ENCODE measurements at regions not wholly inside any gene's neighbourhood (a gene's known extent, or its start where the extent isn't known, plus 50 kb on each side); places are given as distances from the start of the nearest gene placed in this dataset.
A peak's percentile ranks its signal among the peaks of the same experiment; 100 is the strongest.
"Not testable (repeated sequence)": the region's sequence is repeated elsewhere in the genome, so short reads cannot be mapped to it uniquely, and the experiment has no call there.

- H3K36me3 ChIP-seq = no peaks in the 10 kb centered on the region
- TF ChIP-seq, protein P1, sequence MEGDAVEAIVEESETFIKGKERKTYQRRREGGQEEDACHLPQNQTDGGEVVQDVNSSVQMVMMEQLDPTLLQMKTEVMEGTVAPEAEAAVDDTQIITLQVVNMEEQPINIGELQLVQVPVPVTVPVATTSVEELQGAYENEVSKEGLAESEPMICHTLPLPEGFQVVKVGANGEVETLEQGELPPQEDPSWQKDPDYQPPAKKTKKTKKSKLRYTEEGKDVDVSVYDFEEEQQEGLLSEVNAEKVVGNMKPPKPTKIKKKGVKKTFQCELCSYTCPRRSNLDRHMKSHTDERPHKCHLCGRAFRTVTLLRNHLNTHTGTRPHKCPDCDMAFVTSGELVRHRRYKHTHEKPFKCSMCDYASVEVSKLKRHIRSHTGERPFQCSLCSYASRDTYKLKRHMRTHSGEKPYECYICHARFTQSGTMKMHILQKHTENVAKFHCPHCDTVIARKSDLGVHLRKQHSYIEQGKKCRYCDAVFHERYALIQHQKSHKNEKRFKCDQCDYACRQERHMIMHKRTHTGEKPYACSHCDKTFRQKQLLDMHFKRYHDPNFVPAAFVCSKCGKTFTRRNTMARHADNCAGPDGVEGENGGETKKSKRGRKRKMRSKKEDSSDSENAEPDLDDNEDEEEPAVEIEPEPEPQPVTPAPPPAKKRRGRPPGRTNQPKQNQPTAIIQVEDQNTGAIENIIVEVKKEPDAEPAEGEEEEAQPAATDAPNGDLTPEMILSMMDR (IDR thresholded peaks at IDR 0.05) = no peak
- H3K9me3 ChIP-seq = no peaks in the 10 kb centered on the region
- no peaks in the 10 kb centered on the region for H3K4me1 ChIP-seq
- H3K27me3 ChIP-seq = no peaks in the 10 kb centered on the region
- H3K27ac ChIP-seq = no peak overlapping the region
- H3K4me3 ChIP-seq = no peak overlapping the region
- intact Hi-C loops (cut with DNase I) = no loop called here
- no peak for DNase-seq (ENCODE audit: low spot score in 2 of 2)
These were observed 215.0 kb upstream of the USP15 start for GRCh38 chr12:62045211-62045610.

GRCh38 chr12:62050785-62051184, 209.4 kb upstream of the USP15 start:
- Histone ChIP-seq H3K27me3 (no peaks in the 10 kb centered on the region), H3K4me3 (no peak overlapping the region), H3K27ac (no peak overlapping the region), H3K4me1 (no peaks in the 10 kb centered on the region), H3K9me3 (no peaks in the 10 kb centered on the region), H3K36me3 (no peaks in the 10 kb centered on the region)
- intact Hi-C loops (cut with DNase I) = no loop called here
- TF ChIP-seq, protein P1 (IDR thresholded peaks at IDR 0.05) = no peak
- no peak for DNase-seq (ENCODE audit: low spot score in 2 of 2)

DNA sequence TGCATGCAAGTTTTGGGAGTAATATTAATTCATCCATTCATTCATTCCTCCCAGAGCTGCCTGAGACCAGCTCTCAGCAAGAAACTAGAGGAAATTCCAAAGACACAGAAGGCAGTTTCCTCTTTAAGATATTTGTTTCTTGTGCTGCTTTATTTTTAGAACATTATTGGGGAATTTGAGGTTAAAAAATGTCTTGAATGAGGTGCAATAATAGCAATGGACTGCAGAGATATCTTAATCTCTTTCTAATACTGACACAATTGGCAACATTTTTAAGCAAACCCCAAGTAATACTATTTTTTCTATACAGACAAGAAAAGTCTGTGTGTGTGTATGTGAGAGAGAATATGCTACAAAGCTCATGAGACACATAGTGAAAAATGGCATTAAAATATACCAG, 190.2 kb upstream of the USP15 start:
- no peak for DNase-seq (ENCODE audit: low spot score in 2 of 2)
- Histone ChIP-seq H3K4me3 (no peak overlapping the region), H3K27me3 (no peaks in the 10 kb centered on the region), H3K27ac (peak overlapping the region; percentile 14 to 46), H3K36me3 (no peaks in the 10 kb centered on the region), H3K4me1 (peaks cover 0 to 17% of the 10 kb centered on the region in 2 donors), H3K9me3 (no peaks in the 10 kb centered on the region)
- TF ChIP-seq, protein P1 (IDR thresholded peaks at IDR 0.05) = no peak
- intact Hi-C loops (cut with DNase I) = no loop called here

DNA sequence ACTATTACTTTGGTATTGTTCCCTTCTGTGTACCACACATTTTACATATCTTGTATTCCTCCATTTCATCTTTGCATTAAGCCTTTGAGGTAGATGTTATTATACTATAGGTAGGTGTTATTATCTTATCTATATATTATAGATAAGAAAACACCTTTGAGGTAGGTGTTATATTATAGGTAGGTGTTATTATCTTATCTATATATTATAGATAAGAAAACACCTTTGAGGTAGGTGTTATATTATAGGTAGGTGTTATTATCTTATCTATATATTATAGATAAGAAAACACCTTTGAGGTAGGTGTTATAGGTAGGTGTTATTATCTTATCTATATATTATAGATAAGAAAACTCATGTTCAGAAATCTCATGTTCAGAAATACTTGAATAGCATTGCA, 187.0 kb upstream of the USP15 start:
- H3K4me3 ChIP-seq; H3K27ac ChIP-seq; H3K27me3 ChIP-seq; DNase-seq (ENCODE audit: low spot score in 2 of 2); H3K36me3 ChIP-seq; intact Hi-C loops (cut with DNase I); H3K9me3 ChIP-seq: not testable (repeated sequence)
- peaks cover 0 to 13% of the 10 kb centered on the region in 2 donors for H3K4me1 ChIP-seq

DNA sequence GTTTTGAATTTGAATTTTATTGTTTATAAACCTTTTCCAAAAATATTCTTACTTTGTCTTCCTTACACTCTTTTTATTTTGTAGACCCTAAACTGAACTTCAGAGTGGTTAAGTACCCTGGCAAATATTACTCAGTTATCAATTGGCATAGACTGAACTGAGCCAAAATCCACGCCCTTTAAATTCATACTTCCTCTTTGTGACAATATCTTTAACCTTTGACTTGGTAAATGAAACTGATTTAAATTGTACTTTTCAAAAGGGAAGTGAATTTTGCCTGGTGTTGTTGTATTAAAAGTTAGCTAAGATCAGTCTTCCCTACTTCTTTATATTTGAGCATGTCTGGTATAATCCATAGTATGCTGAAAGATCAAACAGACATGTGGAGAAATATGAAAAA, 184.3 kb upstream of the USP15 start:
- Histone ChIP-seq H3K9me3 (no peaks in the 10 kb centered on the region), H3K27ac (no peak overlapping the region), H3K36me3 (no peaks in the 10 kb centered on the region), H3K27me3 (no peaks in the 10 kb centered on the region), H3K4me1 (peaks cover 0 to 14% of the 10 kb centered on the region in 2 donors), H3K4me3 (no peak overlapping the region)
- TF ChIP-seq, protein P1 (IDR thresholded peaks at IDR 0.05) = no peak
- no peak for DNase-seq (ENCODE audit: low spot score in 2 of 2)
- intact Hi-C loops (cut with DNase I) = no loop called here

DNA sequence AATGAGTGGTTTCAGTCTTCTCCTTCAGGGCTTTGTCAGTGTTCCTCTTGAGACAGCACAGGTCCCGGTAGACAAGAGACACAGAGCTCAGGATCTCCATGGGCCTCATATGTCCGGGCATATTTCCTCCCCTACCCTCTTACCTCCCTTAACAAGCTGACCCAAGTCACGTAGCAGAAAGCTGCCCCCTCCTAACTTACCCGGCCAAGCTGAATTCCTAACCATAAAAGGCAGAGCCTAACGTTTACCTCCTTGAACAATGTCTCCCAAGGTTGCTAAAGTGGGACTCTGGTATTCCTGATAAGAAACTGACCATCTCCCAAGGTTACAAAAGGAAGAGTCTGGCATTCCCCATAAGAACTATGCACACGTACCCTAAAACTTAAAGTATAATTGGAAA, 182.2 kb upstream of the USP15 start:
- Histone ChIP-seq H3K36me3 (no peaks in the 10 kb centered on the region), H3K27me3 (no peaks in the 10 kb centered on the region), H3K27ac (peak overlapping the region; percentile 64 to 74), H3K4me3 (no peak overlapping the region), H3K4me1 (peaks cover 0 to 14% of the 10 kb centered on the region in 2 donors), H3K9me3 (no peaks in the 10 kb centered on the region)
- no peak for DNase-seq (ENCODE audit: low spot score in 2 of 2)
- TF ChIP-seq, protein P1 (IDR thresholded peaks at IDR 0.05) = no peak
- intact Hi-C loops (cut with DNase I) = no loop called here

Measured in ascending aorta (tissue), 2 donors.